ENCODE measurements at regions not wholly inside any gene's neighbourhood (a gene's known extent, or its start where the extent isn't known, plus 50 kb on each side); places are given as distances from the start of the nearest gene placed in this dataset.

DNA sequence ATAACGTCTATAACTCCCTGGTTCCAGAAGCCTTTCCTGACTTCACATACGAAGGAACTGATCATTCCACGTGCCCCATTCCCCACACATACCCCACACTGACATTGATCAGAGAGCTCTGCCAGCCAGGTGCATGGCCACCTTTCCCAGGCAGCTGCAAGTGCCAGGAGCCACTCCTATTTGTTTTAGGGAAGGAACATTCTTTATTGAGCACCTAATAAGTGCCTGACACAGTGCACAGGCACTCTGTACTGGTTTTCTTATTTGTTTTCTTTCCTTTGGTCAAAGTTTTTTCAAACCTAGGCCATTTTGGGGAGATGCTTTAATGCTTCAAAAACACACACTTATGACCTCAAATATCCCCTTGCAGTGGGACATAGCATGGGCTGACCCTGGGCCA, 50.0 kb downstream of the PITPNM2 start:
- Mint-ChIP-seq H3K27ac (no peak overlapping the region), H3K4me3 (no peak overlapping the region), H3K4me1 (ENCODE audit: low read depth) (peaks cover 29% of the 10 kb centered on the region), H3K36me3 (ENCODE audit: low read depth) (no peaks in the 10 kb centered on the region), H3K27me3 (no peaks in the 10 kb centered on the region), H3K9me3 (no peaks in the 10 kb centered on the region)

DNA sequence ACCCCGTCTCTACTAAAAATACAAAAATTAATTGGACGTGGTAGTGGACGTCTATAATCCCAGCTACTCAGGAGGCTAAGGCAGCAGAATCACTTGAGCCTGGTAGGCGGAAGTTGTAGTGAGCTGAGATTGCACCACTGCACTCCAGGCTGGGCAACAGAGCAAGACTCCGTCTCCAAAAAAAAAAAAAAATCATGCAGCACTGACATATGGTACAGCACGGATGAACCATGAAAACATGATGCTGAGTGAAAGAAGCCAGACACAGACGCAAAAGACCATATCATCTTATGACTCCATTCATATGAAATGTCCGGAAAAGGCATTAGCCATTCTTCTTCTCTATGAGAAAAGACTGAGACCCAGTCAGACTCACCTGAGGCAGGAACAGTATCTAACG, 50.4 kb downstream of the PITPNM2 start:
- no peaks in the 10 kb centered on the region for H3K36me3 Mint-ChIP-seq (ENCODE audit: low read depth)
- H3K27ac Mint-ChIP-seq, result no peak overlapping the region
- H3K27me3 Mint-ChIP-seq, result no peaks in the 10 kb centered on the region
- H3K9me3 Mint-ChIP-seq, result no peaks in the 10 kb centered on the region
- H3K4me1 Mint-ChIP-seq (ENCODE audit: low read depth), result peaks cover 25% of the 10 kb centered on the region
- H3K4me3 Mint-ChIP-seq, result no peak overlapping the region

DNA sequence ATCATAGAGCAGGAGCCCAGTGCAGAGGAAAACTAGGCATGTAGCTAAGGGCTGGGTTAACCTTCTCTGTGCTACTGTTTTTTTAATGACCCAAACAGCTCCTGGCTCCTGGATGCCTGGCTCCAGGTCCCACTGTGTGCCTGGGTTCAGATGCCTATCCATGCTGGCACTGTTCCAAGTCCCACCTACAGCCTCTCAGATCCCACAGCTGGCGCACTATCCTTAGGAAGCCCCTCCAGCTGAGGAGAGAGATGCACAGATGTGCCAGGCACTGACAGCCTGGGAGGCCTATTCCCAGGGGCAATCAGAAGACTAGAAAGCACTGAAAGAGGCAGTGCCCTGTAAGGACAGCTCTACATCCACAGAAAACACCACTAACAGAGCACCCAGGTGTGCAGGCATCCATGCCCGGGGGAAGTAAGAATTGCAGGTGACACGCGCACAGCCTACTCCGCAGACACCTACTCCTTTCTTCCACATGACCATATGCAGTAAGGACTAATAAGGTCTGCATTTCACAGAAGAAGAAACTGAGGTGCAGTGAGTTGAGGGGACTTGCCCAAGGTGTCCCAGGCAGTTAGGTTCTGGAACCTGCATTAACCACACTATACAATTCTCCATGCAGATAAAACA, 51.2 kb downstream of the PITPNM2 start:
- no peak overlapping the region for H3K4me3 Mint-ChIP-seq
- no peak overlapping the region for H3K27ac Mint-ChIP-seq
- H3K9me3 Mint-ChIP-seq, result no peaks in the 10 kb centered on the region
- no peaks in the 10 kb centered on the region for H3K27me3 Mint-ChIP-seq
- H3K36me3 Mint-ChIP-seq (ENCODE audit: low read depth), result no peaks in the 10 kb centered on the region
- H3K4me1 Mint-ChIP-seq (ENCODE audit: low read depth), result peaks cover 19% of the 10 kb centered on the region

DNA sequence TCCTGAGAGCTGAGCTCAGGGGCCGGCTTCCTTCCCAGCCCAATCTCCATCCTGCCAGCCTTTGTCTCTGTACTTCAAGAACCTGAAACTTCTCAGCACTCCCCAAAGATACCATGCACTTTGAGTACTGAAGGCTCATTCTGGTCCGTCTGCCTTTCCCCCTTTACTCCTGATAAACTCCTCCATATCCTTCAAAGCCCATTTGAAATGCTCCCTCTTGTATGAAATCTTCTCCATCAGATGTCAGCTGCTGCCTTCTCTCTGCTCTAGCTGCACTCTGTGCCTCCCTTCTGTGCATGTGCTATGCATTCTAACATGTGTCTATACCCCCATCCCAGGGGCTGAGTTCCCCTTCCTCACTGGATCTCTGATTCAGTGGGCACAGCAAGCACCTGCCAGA, 52.1 kb downstream of the PITPNM2 start:
- Mint-ChIP-seq H3K27me3 (no peaks in the 10 kb centered on the region), H3K4me1 (ENCODE audit: low read depth) (peaks cover 14% of the 10 kb centered on the region), H3K27ac (no peak overlapping the region), H3K4me3 (no peak overlapping the region), H3K36me3 (ENCODE audit: low read depth) (no peaks in the 10 kb centered on the region), H3K9me3 (no peaks in the 10 kb centered on the region)

DNA sequence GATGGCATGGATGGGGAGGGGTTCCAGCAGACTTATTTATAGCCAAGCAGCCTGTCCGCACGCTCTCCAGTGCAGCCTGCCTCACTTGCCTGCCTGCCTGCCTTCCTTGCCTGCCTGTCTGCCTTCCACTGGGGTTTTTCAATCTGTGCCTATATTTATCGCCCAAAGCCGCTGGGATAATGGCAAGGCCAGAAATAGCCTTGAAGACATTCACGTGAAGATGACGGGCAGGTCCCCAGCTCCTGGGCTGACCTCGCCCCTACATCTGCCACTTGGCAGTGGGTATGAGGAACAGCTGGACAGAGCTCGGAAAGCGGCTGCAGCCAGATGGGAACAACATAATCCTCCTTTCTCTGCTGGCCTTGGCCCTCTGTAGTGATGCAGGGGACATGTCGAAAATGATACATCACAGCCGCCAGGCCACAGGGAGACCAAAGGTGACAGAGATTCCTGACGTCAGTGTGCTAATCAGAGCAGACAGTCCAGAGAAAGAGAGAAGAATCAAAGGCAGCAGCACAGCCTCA, 53.3 kb downstream of the PITPNM2 start:
- no peaks in the 10 kb centered on the region for H3K36me3 Mint-ChIP-seq (ENCODE audit: low read depth)
- H3K4me3 Mint-ChIP-seq, result no peak overlapping the region
- H3K9me3 Mint-ChIP-seq, result no peaks in the 10 kb centered on the region
- H3K4me1 Mint-ChIP-seq (ENCODE audit: low read depth), result peaks cover 12% of the 10 kb centered on the region
- H3K27me3 Mint-ChIP-seq, result no peaks in the 10 kb centered on the region
- H3K27ac Mint-ChIP-seq, result no peak overlapping the region

DNA sequence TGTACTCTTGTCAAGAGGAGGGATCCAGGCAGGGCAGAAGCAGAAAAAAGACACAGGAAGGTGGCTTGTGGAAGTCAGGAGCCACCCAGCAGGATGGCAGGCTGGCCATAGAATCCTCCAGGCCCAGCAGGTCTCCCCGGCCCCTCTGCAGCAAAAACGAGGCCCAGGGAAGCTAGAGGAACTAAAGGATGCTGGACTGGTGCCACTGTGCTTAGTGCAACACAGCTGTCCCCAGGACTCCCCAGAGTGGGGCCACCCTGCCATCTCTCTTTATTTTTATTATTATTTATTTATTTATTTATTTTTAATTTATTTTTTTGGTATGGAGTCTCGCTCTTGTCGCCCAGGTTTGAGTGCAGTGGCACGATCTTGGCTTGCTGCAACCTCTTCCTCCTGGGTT, 54.1 kb downstream of the PITPNM2 start:
- Mint-ChIP-seq H3K4me1 (ENCODE audit: low read depth) (peaks cover 4% of the 10 kb centered on the region), H3K27ac (no peak overlapping the region), H3K36me3 (ENCODE audit: low read depth) (no peaks in the 10 kb centered on the region), H3K9me3 (no peaks in the 10 kb centered on the region), H3K4me3 (no peak overlapping the region), H3K27me3 (no peaks in the 10 kb centered on the region)

DNA sequence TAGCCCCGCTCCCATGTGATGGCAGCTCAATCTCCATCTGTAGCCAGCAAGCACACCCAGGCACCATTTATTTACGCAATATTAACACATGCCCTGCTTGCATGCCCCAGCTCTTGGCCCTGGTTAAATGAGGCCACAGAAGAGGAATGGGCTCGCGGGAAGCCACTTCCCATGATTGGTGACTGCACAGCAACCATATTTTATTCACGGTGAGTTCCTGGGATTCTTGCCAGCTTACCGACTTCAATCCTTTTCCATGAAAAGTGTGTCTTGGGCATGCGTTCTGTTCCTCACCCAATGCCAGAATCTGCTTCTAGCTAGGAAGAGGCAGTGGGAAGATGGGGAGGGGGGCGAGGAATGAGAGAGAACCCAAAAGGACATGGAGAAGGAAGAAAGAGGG, 54.7 kb downstream of the PITPNM2 start:
- no peaks in the 10 kb centered on the region for H3K9me3 Mint-ChIP-seq
- H3K27me3 Mint-ChIP-seq, result no peaks in the 10 kb centered on the region
- peaks cover 4% of the 10 kb centered on the region for H3K4me1 Mint-ChIP-seq (ENCODE audit: low read depth)
- no peak overlapping the region for H3K4me3 Mint-ChIP-seq
- H3K36me3 Mint-ChIP-seq (ENCODE audit: low read depth), result no peaks in the 10 kb centered on the region
- no peak overlapping the region for H3K27ac Mint-ChIP-seq

DNA sequence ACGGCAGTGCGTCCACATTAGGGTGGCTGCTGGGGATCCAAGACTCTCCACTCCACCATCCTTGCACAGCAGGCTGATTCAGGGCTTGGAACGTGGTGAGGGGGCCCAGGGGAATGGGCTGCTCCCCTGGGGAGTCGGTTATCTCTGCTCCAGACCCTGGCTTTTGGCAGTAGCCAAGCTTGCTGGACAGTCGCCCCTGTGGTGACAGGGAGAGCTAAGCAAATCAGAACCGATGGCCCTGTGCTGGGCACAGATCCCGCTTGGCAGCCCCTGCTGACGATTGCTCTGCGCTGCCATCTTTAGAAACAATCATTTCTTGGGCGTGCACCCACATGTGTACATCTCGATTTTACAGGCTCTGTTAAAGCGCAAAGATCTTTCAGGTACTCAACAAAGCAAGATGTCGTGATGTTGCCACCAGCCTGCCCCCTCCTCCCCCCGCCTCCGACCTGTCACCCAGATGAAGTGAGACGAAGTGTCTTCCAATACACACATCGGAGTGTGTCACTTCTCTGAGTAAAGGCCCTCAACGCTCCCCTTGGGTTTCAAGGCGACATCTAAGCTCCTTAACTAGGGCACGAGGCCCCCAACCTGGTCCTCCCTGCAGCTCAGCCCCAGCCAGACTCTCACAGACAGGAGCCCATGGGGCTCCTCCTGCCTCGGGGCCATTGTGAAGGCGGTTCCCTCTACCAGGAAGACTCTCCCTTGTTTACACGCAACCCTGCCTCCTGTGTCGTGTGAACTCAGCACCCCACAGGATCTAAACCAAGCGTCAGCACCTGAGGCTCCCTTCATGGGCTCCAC, 55.6 kb downstream of the PITPNM2 start:
- Mint-ChIP-seq H3K4me1 (ENCODE audit: low read depth) (peaks cover 4% of the 10 kb centered on the region), H3K4me3 (no peak overlapping the region), H3K27me3 (no peaks in the 10 kb centered on the region), H3K27ac (no peak overlapping the region), H3K9me3 (no peaks in the 10 kb centered on the region), H3K36me3 (ENCODE audit: low read depth) (no peaks in the 10 kb centered on the region)

DNA sequence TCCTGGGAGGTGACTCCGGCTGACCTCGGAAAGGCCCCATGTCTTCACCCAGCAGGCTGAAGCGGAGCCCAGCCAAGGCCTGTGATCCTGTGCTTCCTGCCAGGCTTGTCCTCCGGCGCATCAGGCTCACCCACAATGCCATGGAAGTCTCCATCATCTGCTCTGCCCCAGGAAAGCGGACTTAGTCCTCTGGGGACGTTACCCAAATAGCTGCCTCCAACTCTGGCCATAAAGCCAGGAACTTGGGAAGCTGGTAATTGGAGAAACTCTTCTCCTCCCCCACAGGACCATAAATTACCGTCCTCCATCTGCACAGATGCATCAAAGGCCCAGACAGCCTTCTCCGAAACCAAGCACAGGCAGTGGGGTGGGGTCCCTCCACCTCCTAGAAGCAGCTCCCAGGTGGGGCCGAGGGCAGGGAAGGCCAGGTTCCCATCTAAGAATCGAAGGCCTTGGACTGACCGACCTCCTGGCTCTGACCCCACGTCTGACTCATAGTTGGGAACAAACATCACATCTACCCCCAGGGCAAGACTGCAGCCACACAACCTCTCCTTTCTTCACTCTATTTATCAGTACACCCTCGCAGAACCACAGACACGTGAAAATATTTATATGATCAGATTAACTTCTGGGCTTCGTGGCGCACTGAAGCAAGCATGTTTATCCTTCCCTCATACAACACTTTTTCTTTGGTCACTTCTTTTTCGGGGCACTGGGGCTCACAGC, 56.4 kb downstream of the PITPNM2 start:
- Mint-ChIP-seq H3K4me1 (ENCODE audit: low read depth) (peaks cover 12% of the 10 kb centered on the region), H3K27me3 (no peaks in the 10 kb centered on the region), H3K27ac (no peak overlapping the region), H3K4me3 (no peak overlapping the region), H3K9me3 (no peaks in the 10 kb centered on the region), H3K36me3 (ENCODE audit: low read depth) (no peaks in the 10 kb centered on the region)

DNA sequence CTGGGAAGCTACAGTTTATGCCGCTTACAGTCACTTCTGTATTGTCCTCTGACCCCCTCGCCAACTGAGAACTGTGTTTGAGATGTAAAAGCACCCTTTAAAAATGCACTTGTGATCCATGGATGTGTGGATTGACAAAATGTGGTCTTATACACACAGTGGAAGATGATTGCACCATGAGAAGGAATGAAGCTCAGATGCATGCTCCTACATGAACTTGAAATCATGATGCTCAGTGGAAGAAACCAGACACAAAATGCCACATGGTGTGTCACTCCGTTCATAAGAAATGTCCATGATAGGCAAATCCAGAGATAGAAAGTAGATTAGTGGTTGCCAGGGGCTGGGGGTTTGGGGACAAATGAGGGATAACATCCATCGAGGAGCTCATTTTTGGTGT, 58.0 kb downstream of the PITPNM2 start:
- H3K9me3 Mint-ChIP-seq, result no peaks in the 10 kb centered on the region
- no peak overlapping the region for H3K4me3 Mint-ChIP-seq
- no peaks in the 10 kb centered on the region for H3K36me3 Mint-ChIP-seq (ENCODE audit: low read depth)
- no peak overlapping the region for H3K27ac Mint-ChIP-seq
- peaks cover 21% of the 10 kb centered on the region for H3K4me1 Mint-ChIP-seq (ENCODE audit: low read depth)
- H3K27me3 Mint-ChIP-seq, result no peaks in the 10 kb centered on the region

DNA sequence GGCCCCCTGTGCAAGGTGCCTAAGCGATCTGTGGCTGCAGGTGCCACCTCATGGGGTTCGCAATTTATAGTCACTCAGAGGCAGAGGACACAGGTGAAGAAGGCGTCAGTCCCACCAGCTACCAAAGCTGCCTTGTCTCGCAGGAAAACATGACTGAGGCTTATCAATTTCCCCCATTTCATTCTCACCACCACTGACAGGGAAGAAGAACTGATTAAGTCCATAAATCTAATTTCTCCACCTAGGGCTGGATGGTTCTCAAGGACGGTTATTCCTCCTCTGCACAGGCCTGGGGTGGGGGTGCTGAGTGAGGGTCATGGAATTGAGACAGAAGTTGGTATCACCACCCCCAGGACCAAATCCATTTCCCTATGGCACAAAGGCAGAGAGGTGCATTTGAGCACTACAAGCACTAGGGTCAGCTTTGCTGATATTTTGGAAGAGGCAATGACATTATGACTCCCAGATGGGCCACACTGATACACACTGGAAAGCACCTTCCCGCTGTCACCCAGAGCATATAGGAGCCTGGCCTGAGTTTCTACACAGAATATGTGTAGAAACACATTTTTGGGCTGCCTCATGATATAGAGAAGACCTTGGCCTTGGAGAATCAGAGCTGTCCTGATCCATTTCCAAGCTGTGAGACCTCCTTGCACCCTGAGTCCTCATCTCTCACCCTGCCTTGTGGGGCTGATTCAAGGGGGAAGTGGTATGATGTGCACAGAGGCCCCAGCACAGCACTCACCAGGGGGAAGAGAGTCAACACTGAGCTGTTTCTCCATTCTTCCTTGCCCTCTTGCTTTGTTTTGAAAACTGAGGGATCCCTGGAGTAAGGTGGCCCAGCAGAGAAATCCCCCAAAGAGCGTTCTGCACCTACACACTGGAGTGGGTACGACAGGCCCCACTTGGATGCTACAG, 59.4 kb downstream of the PITPNM2 start:
- Mint-ChIP-seq H3K36me3 (ENCODE audit: low read depth) (no peaks in the 10 kb centered on the region), H3K27ac (no peak overlapping the region), H3K4me3 (no peak overlapping the region), H3K27me3 (no peaks in the 10 kb centered on the region), H3K9me3 (no peaks in the 10 kb centered on the region), H3K4me1 (ENCODE audit: low read depth) (peaks cover 21% of the 10 kb centered on the region)

DNA sequence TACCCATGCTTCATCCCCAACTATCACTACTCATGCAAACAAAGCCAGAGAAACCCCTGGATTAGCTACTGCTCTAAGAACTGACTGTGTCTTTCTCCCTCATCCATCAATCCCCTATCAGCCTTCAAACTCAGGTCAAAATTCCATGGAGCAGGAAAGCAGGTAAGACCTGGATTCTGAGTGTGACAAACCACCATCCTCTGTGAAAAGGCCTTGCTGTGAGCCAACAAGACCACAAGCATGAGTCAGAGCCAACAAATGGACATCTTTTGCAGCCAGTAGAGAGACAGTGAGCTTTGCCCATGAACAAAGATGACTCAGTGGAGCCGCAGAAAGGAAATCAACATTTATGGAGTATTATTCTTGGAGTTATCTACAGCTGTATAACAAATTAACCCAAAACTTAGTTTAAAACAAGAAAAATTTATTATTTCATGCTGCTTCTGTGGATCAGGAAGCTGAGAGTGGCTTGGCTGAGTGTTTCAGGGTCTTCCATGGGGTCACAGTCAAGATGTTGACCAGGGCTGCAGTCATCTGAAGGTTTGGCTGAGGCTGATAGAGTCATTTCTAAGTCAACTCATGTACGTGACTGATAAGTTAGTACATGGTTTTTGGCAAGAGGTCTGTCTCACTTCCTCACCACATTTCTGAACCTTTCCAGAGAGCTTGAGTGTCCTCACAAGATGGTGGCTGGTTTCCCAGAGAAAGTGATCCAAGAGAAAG, 61.1 kb downstream of the PITPNM2 start:
- H3K4me1 Mint-ChIP-seq (ENCODE audit: low read depth), result peaks cover 33% of the 10 kb centered on the region
- peak overlapping the region; percentile 60 for H3K27ac Mint-ChIP-seq
- no peaks in the 10 kb centered on the region for H3K36me3 Mint-ChIP-seq (ENCODE audit: low read depth)
- no peaks in the 10 kb centered on the region for H3K9me3 Mint-ChIP-seq
- H3K27me3 Mint-ChIP-seq, result no peaks in the 10 kb centered on the region
- no peak overlapping the region for H3K4me3 Mint-ChIP-seq

DNA sequence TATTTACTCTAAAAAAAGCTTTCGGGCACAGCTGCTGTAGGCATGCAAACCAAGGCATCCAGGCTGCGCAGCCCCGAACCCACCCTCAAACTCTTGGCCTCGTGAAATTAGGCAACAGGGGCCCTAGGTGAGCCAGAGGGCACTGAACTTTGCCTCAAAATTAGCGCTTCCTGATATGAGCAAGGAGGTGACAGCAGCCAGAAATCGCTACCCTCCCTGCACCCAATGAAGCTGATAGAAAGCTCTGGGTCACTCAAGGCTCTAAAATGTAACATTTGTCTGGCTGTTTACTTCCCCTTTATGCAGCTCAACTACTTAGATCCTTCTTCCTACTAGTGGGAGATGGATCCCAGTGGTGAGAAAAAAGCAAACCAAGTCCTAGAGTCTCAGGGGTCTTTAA, 61.8 kb downstream of the PITPNM2 start:
- Mint-ChIP-seq H3K36me3 (ENCODE audit: low read depth) (no peaks in the 10 kb centered on the region), H3K4me1 (ENCODE audit: low read depth) (peaks cover 35% of the 10 kb centered on the region), H3K27me3 (no peaks in the 10 kb centered on the region), H3K9me3 (no peaks in the 10 kb centered on the region), H3K4me3 (no peak overlapping the region), H3K27ac (no peak overlapping the region)
